Activated CD4-positive, alpha-beta T cell treated with anti-CD3 and anti-CD28 coated beads, Interleukin-2, amount 10 ng/mL, durations not matched to agents 7 days and 5 days (primary cell): ENCODE measurements at regions not wholly inside any gene's neighbourhood (a gene's known extent, or its start where the extent isn't known, plus 50 kb on each side); places are given as distances from the start of the nearest gene placed in this dataset.
"Not testable (repeated sequence)": the region's sequence is repeated elsewhere in the genome, so short reads cannot be mapped to it uniquely, and the experiment has no call there.

ENCODE experiments used
- CTCF ChIA-PET: fragments of 350-600 bp; sonication (Branson Sonifier 250); formaldehyde crosslinking; loops from one replicate; lab custom pipeline; 2021; ENCODE audit warnings: antibody characterized with exemption; lab: Charles Lee
- POLR2A ChIA-PET: fragments of 350-600 bp; sonication (Branson Sonifier 250); formaldehyde crosslinking; loops from one replicate; lab custom pipeline; 2021; ENCODE audit warnings: antibody characterized with exemption; lab: Charles Lee
- DNase-seq: peaks from one replicate; pipeline ENCODE4 v3.0.0-alpha.2; 2020
- H3K27ac Mint-ChIP-seq: one replicate; pipeline ENCODE4 v1.8.0; 2021; ENCODE audit warnings: mild to moderate bottlenecking, moderate library complexity, mixed read lengths
- H3K27me3 Mint-ChIP-seq: one replicate; pipeline ENCODE4 v1.8.0; 2021; ENCODE audit warnings: mixed read lengths
- H3K36me3 Mint-ChIP-seq: one replicate; pipeline ENCODE4 v1.8.0; 2021; ENCODE audit warnings: low read depth, mixed read lengths
- H3K4me1 Mint-ChIP-seq: one replicate; pipeline ENCODE4 v1.8.0; 2021; ENCODE audit warnings: mixed read lengths
- H3K4me3 Mint-ChIP-seq: one replicate; pipeline ENCODE4 v1.8.0; 2021; ENCODE audit warnings: mild to moderate bottlenecking, moderate library complexity, mixed read lengths
- H3K9me3 Mint-ChIP-seq: one replicate; pipeline ENCODE4 v1.8.0; 2021; ENCODE audit warnings: mixed read lengths

DNA sequence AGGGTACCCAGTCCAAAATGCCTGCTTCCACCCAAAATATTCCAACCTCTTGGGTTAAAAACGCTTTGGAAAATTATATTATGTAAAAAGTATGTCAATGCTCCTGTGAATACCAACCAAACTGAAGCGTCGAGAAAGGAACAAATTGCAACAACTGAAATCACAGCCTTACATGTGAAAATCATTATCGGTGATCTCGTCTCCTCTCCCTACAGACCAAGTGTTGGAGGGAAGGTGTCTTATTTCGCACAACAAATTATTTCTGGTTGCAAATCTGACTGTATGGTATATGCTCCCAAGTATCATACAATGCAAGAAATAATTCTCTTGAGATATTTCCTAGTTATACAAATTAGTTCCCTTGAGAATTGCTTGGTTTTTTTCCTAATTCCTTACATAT lies 89.3 kb upstream of the CDYL2 start:
- ChIA-PET CTCF (no interaction called here), POLR2A (no interaction called here)
- Mint-ChIP-seq H3K36me3 (no peaks in the 10 kb centered on the region), H3K4me1 (no peaks in the 10 kb centered on the region), H3K9me3 (no peaks in the 10 kb centered on the region), H3K4me3 (no peak overlapping the region), H3K27me3 (peaks cover 5% of the 10 kb centered on the region), H3K27ac (no peak overlapping the region)
- DNase-seq = no peak

DNA sequence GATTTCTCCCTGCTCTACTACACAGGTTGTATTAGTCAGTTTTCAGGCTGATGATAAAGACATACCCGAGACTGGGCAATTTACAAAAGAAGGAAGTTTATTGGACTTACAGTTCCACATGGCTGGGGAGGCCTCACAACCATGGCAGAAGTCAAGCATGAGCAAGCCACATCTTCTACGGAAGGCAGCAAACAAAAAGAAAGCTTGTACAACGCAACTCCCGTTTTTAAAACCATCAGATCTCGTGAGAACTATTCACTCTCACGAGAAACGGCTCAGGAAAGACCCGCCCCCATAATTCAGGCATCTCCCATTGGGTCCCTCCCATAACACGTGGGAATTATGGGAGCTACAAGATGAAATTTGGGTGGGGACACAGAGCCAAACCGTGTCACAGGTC lies 88.0 kb upstream of the CDYL2 start:
- H3K4me3 Mint-ChIP-seq, DNase-seq, H3K4me1 Mint-ChIP-seq, CTCF ChIA-PET, POLR2A ChIA-PET, H3K27me3 Mint-ChIP-seq, H3K27ac Mint-ChIP-seq, H3K9me3 Mint-ChIP-seq, H3K36me3 Mint-ChIP-seq: not testable (repeated sequence)

DNA sequence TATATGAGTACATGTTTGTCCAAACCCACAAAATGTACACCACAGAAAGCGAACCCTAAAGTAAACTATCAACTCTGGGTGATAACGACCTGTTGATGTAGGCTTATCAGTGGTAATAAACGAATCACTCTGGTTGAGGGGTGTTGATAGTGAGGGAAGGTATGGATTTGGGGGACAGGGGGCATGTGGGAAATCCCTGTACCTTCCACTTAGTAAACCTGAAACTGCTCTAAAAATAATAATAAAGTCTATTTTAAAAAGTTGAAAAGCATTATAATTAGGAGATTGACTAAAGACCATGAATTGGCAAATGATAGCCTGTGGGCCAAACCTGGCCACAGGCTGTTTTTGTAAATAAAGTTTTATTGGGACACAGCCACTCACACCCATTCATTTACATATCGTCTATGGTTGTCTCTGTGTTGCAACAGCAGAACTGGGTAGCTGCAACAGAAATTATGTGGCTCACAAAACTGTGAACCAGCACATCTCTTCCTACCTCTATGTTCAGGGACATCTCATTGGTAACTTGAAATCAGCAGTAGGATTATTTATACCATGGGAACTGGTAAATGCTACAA lies 85.5 kb upstream of the CDYL2 start:
- H3K4me3 Mint-ChIP-seq = no peak overlapping the region
- no peaks in the 10 kb centered on the region for H3K4me1 Mint-ChIP-seq
- ChIA-PET CTCF (no interaction called here), POLR2A (no interaction called here)
- H3K27ac Mint-ChIP-seq = no peak overlapping the region
- no peaks in the 10 kb centered on the region for H3K9me3 Mint-ChIP-seq
- peaks cover 14% of the 10 kb centered on the region for H3K27me3 Mint-ChIP-seq
- no peak for DNase-seq
- no peaks in the 10 kb centered on the region for H3K36me3 Mint-ChIP-seq

DNA sequence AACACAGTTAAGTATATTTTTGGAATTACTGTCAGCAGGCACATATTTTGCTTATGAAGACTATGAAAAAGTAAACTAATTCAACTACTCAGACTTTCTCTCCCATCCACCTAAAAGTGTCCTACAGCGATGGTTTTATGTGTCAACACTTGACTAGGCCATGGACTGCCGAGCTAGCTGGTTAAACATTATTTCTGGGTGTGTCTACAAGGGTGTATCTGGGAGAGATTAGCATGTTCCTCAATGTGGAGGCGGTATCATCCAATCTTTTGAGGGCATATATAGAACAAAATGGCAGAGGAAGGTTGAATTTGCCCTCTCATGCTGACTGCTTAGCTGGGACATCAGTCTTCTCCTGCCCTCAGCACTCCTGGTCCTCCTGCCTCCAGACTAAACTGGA lies 82.7 kb upstream of the CDYL2 start:
- no peak overlapping the region for H3K27ac Mint-ChIP-seq
- no peaks in the 10 kb centered on the region for H3K9me3 Mint-ChIP-seq
- H3K4me1 Mint-ChIP-seq = no peaks in the 10 kb centered on the region
- POLR2A ChIA-PET = no interaction called here
- H3K4me3 Mint-ChIP-seq = no peak overlapping the region
- CTCF ChIA-PET = no interaction called here
- DNase-seq = no peak
- H3K27me3 Mint-ChIP-seq = peaks cover 19% of the 10 kb centered on the region
- H3K36me3 Mint-ChIP-seq = no peaks in the 10 kb centered on the region

DNA sequence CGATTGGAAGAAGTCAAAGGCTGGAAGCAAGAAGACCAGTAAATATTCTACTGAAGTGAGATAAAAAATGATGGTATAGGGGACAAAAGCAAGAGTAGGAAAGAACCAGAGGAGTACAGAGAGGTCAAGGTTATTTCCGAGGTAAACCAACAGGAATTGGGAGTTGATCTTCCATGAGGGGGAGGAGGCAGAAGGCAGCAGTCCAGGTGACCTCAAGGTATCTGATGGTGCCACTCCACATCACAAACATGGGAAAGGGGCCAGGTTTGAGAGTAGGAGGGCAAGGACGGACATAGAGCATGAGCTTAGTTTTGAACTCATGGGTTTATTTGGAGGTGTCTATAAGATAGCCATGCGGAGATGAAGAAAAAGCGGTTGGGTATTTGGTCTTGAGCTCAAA lies 79.4 kb upstream of the CDYL2 start:
- Mint-ChIP-seq H3K27ac (no peak overlapping the region), H3K36me3 (no peaks in the 10 kb centered on the region), H3K4me3 (no peak overlapping the region), H3K4me1 (no peaks in the 10 kb centered on the region), H3K27me3 (peaks cover 23% of the 10 kb centered on the region), H3K9me3 (no peaks in the 10 kb centered on the region)
- ChIA-PET CTCF (no interaction called here), POLR2A (no interaction called here)
- DNase-seq = no peak

DNA sequence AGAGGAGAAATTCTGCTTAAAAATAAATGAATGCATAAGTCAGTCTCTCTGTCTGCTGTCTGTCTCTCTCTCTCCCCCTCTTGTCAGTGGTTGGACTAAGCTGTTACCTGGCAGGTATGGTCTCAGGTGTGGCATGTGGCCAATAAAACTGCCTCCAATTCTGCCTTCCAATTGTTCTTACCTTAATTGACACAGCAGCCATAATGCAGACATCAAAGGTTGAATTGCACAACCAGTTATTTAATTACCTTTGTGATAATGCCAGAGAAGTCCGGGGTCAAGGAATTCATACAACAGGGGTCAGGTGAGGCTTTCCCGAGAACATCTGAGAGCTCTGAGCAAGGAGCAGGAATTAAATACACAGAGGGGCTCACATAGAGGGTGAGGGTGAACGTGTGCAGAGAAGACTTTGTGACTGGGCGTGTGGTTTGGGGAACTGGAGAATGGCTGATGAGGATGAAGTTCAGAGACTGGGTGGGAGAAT lies 78.8 kb upstream of the CDYL2 start:
- H3K4me1 Mint-ChIP-seq = no peaks in the 10 kb centered on the region
- POLR2A ChIA-PET = no interaction called here
- H3K4me3 Mint-ChIP-seq = no peak overlapping the region
- H3K9me3 Mint-ChIP-seq = no peaks in the 10 kb centered on the region
- no peaks in the 10 kb centered on the region for H3K36me3 Mint-ChIP-seq
- no peak for DNase-seq
- H3K27ac Mint-ChIP-seq = no peak overlapping the region
- CTCF ChIA-PET = no interaction called here
- H3K27me3 Mint-ChIP-seq = peaks cover 23% of the 10 kb centered on the region

DNA sequence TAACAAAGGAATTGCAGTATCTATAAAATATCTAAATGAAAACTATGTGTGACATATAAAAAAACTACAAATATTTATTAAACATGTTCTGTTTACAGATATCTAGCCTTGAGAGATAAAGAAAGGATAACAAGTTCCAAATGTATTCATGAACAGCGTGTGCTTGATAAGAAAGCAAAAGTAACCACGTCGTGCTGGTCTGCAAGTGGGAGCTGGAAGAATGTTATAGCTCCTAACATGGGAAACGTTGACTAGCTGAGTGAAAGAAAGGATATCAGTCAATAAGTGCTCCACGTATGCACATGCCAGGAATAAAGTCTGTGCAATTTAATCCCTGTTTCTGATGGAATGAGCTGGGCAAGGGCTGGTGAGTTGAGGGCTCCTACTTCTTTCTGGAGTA lies 71.2 kb upstream of the CDYL2 start:
- Mint-ChIP-seq H3K4me1 (no peaks in the 10 kb centered on the region), H3K27me3 (peaks cover 17% of the 10 kb centered on the region), H3K36me3 (no peaks in the 10 kb centered on the region), H3K4me3 (no peak overlapping the region), H3K27ac (no peak overlapping the region), H3K9me3 (no peaks in the 10 kb centered on the region)
- DNase-seq = no peak
- POLR2A ChIA-PET = no interaction called here
- CTCF ChIA-PET = no interaction called here

DNA sequence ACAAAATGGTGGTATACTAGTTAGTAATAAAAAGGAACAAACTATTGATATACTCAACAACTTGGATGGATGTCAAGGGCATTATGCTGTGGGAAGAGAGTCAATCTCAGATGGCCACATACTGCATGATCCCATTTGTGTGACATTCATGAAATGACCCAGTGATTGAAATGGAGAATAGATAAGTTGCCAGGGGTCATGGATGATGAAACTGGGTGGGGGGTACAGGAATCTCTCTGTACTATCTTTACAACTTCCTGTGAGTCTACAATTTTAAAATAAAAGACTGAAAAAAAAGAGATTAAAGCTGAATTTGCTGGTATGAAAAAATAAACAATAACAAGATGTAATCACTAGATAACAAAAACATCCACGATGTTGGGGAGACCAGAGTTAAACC lies 70.5 kb upstream of the CDYL2 start:
- ChIA-PET CTCF (no interaction called here), POLR2A (no interaction called here)
- no peak for DNase-seq
- no peaks in the 10 kb centered on the region for H3K36me3 Mint-ChIP-seq
- no peaks in the 10 kb centered on the region for H3K4me1 Mint-ChIP-seq
- no peak overlapping the region for H3K27ac Mint-ChIP-seq
- H3K27me3 Mint-ChIP-seq = peaks cover 14% of the 10 kb centered on the region
- no peaks in the 10 kb centered on the region for H3K9me3 Mint-ChIP-seq
- H3K4me3 Mint-ChIP-seq = no peak overlapping the region

DNA sequence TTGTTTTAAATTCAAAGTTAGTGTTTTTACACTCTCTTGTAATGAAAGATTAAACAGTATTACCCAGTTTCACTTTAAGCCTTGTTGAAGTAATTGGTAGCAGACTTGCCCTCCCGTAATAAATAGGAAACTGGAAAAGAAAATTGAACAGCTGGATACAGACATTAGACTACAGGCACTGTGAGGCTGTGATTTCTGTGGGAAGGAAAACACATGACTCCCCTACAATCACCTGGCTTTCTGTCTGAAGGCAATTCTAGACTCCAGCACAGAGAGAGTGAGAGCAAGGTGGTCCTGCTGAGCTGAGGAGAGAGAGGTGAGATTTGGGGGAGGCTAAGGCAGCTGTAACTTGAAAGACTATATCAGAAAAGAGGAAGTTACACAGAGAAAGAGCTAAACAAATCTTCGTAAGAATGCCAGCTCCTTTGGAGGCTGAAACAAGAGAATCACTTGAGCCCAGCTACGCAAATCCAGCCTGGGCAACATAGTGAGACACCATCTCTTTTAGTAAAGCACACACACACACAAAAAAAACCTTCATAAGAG lies 57.8 kb upstream of the CDYL2 start:
- ChIA-PET POLR2A (interaction anchor here (0.6 kb wide), 1 partner anchor 16 kb away, joined by 7 read pairs; no protein-coding TSS in a partner anchor), CTCF (no interaction called here)
- peaks cover 24% of the 10 kb centered on the region for H3K27me3 Mint-ChIP-seq
- H3K36me3 Mint-ChIP-seq = no peaks in the 10 kb centered on the region
- no peak overlapping the region for H3K4me3 Mint-ChIP-seq
- no peaks in the 10 kb centered on the region for H3K4me1 Mint-ChIP-seq
- peaks cover 15% of the 10 kb centered on the region for H3K9me3 Mint-ChIP-seq
- DNase-seq = no peak
- no peak overlapping the region for H3K27ac Mint-ChIP-seq
